WTC11 (cell line): ENCODE measurements at regions not wholly inside any gene's neighbourhood (a gene's known extent, or its start where the extent isn't known, plus 50 kb on each side); places are given as distances from the start of the nearest gene placed in this dataset.

ENCODE experiments used
- CREB1 ChIP-seq: sonication (generic); formaldehyde crosslinking; IDR thresholded peaks from 2 replicates; pipeline ENCODE4 v1.8.0; 2023; ENCODE audit warnings: mild to moderate bottlenecking, missing genetic modification reagents
- CREM ChIP-seq: sonication (generic); formaldehyde crosslinking; IDR thresholded peaks from 2 replicates; pipeline ENCODE4 v1.8.1; 2022; ENCODE audit warnings: mild to moderate bottlenecking, missing genetic modification reagents, moderate library complexity
- ESRRA ChIP-seq: sonication (generic); formaldehyde crosslinking; IDR thresholded peaks from 2 replicates; pipeline ENCODE4 v1.8.1; 2022; ENCODE audit warnings: mild to moderate bottlenecking, missing genetic modification reagents, borderline replicate concordance
- IRF2 ChIP-seq: sonication (generic); formaldehyde crosslinking; IDR thresholded peaks from 2 replicates; pipeline ENCODE4 v1.8.0; 2022; ENCODE audit warnings: low read depth, missing genetic modification reagents, borderline replicate concordance
- NR2C2 ChIP-seq: sonication (generic); formaldehyde crosslinking; IDR thresholded peaks from 2 replicates; pipeline ENCODE4 v1.8.0; 2022; ENCODE audit warnings: mild to moderate bottlenecking, missing genetic modification reagents
- SMAD3 ChIP-seq: sonication (generic); formaldehyde crosslinking; IDR thresholded peaks from 2 replicates; pipeline ENCODE4 v1.8.0; 2022; ENCODE audit warnings: missing genetic modification reagents, mild to moderate bottlenecking, borderline replicate concordance
- ZNF317 ChIP-seq: sonication (generic); formaldehyde crosslinking; IDR thresholded peaks from 2 replicates; pipeline ENCODE4 v1.8.1; 2023; ENCODE audit warnings: low read depth, mild to moderate bottlenecking, moderate library complexity, missing genetic modification reagents, borderline replicate concordance
- TF ChIP-seq, protein P1 (sequence below): sonication (generic); formaldehyde crosslinking; IDR thresholded peaks from 2 replicates; pipeline ENCODE4 v1.8.1; 2022; ENCODE audit warnings: low read depth, mild to moderate bottlenecking, moderate library complexity, missing genetic modification reagents, borderline replicate concordance
- TF ChIP-seq, protein P2 (sequence below): fragments of 200-600 bp; IDR thresholded peaks from 2 replicates; pipeline ENCODE4 v1.8.0; 2022; ENCODE audit warnings: antibody characterized with exemption
- TF ChIP-seq, protein P3 (sequence below): sonication (generic); formaldehyde crosslinking; IDR thresholded peaks from 2 replicates; pipeline ENCODE4 v1.8.1; 2023; ENCODE audit warnings: mild to moderate bottlenecking, missing genetic modification reagents, moderate library complexity
- TF ChIP-seq, protein P4 (sequence below): sonication (generic); formaldehyde crosslinking; IDR thresholded peaks from 2 replicates; pipeline ENCODE4 v1.8.0; 2022; ENCODE audit warnings: mild to moderate bottlenecking, missing genetic modification reagents
- TF ChIP-seq, protein P5 (sequence below): sonication (generic); formaldehyde crosslinking; conservative IDR thresholded peaks from 2 replicates; pipeline ENCODE4 v1.8.1; 2022; ENCODE audit warnings: mild to moderate bottlenecking, missing genetic modification reagents
- TF ChIP-seq, protein P6 (sequence below): sonication (generic); formaldehyde crosslinking; IDR thresholded peaks from 2 replicates; pipeline ENCODE4 v1.8.1; 2023; ENCODE audit warnings: mild to moderate bottlenecking, missing genetic modification reagents

DNA sequence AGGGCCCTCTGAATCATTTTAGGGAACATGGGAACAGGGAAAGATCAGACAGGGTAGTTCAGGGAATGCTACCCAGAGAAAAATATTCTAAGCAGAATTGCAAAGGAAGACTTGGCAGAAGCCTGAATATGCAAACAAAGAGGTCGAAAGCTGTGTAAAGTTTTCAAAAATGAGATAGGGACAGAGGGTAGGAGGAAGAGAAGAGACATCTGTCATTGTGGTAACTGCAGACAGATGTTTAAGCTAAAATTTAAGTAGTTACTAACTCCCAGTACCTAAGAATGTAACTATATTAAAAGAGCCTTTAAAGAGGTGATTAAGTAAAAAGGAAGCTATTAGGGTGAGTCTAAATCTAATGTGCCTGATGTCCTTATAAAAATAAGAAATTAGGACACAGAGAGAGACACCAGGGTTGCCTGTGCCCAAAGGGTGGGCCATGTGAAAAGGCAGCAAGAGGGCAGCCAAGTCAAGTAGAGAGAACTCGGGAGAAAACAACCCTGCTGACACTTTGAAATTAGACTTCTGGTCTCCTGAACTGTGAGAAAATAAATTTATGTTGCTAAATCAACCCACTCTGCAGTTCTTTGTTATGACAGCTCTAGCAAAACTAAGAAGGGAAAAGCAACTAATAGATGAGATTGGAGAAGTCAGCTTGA is 1647.4 kb upstream of the C9orf72 start:
- TF ChIP-seq CREM (no peak), CREB1 (CRISPR knock-in tag) (no peak), ZNF317 (CRISPR knock-in tag) (no peak), SMAD3 (CRISPR knock-in tag) (no peak), NR2C2 (CRISPR knock-in tag) (no peak), IRF2 (CRISPR knock-in tag) (no peak), ESRRA (CRISPR knock-in tag) (no peak)
- TF ChIP-seq, protein P1, sequence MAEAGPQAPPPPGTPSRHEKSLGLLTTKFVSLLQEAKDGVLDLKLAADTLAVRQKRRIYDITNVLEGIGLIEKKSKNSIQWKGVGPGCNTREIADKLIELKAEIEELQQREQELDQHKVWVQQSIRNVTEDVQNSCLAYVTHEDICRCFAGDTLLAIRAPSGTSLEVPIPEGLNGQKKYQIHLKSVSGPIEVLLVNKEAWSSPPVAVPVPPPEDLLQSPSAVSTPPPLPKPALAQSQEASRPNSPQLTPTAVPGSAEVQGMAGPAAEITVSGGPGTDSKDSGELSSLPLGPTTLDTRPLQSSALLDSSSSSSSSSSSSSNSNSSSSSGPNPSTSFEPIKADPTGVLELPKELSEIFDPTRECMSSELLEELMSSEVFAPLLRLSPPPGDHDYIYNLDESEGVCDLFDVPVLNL (CRISPR knock-in tag), result no peak
- TF ChIP-seq, protein P2, sequence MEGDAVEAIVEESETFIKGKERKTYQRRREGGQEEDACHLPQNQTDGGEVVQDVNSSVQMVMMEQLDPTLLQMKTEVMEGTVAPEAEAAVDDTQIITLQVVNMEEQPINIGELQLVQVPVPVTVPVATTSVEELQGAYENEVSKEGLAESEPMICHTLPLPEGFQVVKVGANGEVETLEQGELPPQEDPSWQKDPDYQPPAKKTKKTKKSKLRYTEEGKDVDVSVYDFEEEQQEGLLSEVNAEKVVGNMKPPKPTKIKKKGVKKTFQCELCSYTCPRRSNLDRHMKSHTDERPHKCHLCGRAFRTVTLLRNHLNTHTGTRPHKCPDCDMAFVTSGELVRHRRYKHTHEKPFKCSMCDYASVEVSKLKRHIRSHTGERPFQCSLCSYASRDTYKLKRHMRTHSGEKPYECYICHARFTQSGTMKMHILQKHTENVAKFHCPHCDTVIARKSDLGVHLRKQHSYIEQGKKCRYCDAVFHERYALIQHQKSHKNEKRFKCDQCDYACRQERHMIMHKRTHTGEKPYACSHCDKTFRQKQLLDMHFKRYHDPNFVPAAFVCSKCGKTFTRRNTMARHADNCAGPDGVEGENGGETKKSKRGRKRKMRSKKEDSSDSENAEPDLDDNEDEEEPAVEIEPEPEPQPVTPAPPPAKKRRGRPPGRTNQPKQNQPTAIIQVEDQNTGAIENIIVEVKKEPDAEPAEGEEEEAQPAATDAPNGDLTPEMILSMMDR, result no peak
- TF ChIP-seq, protein P3, sequence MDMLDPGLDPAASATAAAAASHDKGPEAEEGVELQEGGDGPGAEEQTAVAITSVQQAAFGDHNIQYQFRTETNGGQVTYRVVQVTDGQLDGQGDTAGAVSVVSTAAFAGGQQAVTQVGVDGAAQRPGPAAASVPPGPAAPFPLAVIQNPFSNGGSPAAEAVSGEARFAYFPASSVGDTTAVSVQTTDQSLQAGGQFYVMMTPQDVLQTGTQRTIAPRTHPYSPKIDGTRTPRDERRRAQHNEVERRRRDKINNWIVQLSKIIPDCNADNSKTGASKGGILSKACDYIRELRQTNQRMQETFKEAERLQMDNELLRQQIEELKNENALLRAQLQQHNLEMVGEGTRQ (CRISPR knock-in tag), result no peak
- TF ChIP-seq, protein P4, sequence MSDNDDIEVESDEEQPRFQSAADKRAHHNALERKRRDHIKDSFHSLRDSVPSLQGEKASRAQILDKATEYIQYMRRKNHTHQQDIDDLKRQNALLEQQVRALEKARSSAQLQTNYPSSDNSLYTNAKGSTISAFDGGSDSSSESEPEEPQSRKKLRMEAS (CRISPR knock-in tag), result no peak
- TF ChIP-seq, protein P5, sequence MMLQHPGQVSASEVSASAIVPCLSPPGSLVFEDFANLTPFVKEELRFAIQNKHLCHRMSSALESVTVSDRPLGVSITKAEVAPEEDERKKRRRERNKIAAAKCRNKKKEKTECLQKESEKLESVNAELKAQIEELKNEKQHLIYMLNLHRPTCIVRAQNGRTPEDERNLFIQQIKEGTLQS (CRISPR knock-in tag), result no peak
- TF ChIP-seq, protein P6, sequence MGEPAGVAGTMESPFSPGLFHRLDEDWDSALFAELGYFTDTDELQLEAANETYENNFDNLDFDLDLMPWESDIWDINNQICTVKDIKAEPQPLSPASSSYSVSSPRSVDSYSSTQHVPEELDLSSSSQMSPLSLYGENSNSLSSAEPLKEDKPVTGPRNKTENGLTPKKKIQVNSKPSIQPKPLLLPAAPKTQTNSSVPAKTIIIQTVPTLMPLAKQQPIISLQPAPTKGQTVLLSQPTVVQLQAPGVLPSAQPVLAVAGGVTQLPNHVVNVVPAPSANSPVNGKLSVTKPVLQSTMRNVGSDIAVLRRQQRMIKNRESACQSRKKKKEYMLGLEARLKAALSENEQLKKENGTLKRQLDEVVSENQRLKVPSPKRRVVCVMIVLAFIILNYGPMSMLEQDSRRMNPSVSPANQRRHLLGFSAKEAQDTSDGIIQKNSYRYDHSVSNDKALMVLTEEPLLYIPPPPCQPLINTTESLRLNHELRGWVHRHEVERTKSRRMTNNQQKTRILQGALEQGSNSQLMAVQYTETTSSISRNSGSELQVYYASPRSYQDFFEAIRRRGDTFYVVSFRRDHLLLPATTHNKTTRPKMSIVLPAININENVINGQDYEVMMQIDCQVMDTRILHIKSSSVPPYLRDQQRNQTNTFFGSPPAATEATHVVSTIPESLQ (CRISPR knock-in tag), result no peak
